Astrocyte (in vitro differentiated cells and primary cell): ENCODE measurements at regions not wholly inside any gene's neighbourhood (a gene's known extent, or its start where the extent isn't known, plus 50 kb on each side); places are given as distances from the start of the nearest gene placed in this dataset.

Source experiments
- DNase-seq: peaks from one replicate; pipeline ENCODE4 v3.0.0-alpha.2; 2010; ENCODE audit warnings: low read depth
- FAIRE-seq: peaks from 2 replicates; lab custom pipeline; 2011; peaks lifted over from hg19 to GRCh38; lab: Jason Lieb, UNC
- H2AFZ ChIP-seq: 2 replicates; pipeline ENCODE4 v1.6.0; 2012; ENCODE audit warnings: low read depth, low read length, inconsistent platforms
- H3K27ac ChIP-seq: 2 replicates; pipeline ENCODE4 v1.5.1; 2011; ENCODE audit warnings: low read depth, low read length, inconsistent platforms
- H3K27me3 ChIP-seq: 2 replicates; pipeline ENCODE4 v1.6.0; 2011; ENCODE audit warnings: low read length, inconsistent platforms; ENCODE audit not compliant: insufficient read depth
- H3K36me3 ChIP-seq: 2 replicates; pipeline ENCODE4 v1.5.1; 2011; ENCODE audit warnings: low read length, inconsistent platforms; ENCODE audit not compliant: insufficient read depth
- H3K4me1 ChIP-seq: 2 replicates; pipeline ENCODE4 v1.5.1; 2011; ENCODE audit warnings: low read length, inconsistent platforms; ENCODE audit not compliant: insufficient read depth
- H3K4me2 ChIP-seq: 2 replicates; pipeline ENCODE4 v1.6.0; 2012; ENCODE audit warnings: low read length, inconsistent platforms
- H3K4me3 ChIP-seq: 2 replicates; pipeline ENCODE4 v1.5.1; 2011; ENCODE audit warnings: low read depth, mild to moderate bottlenecking, low read length, inconsistent platforms; ENCODE audit not compliant: insufficient read depth
- H3K79me2 ChIP-seq: 2 replicates; pipeline ENCODE4 v1.6.0; 2012; ENCODE audit warnings: mild to moderate bottlenecking, low read length, inconsistent platforms; ENCODE audit not compliant: insufficient read depth
- H3K9ac ChIP-seq: 2 replicates; pipeline ENCODE4 v1.6.0; 2012; ENCODE audit warnings: mild to moderate bottlenecking, low read length, inconsistent platforms
- H3K9me3 ChIP-seq: 2 replicates; pipeline ENCODE4 v1.5.1; 2012; ENCODE audit warnings: low read depth, mild to moderate bottlenecking, low read length, inconsistent platforms; ENCODE audit not compliant: insufficient read depth
- H4K20me1 ChIP-seq: 2 replicates; pipeline ENCODE4 v1.6.0; 2012; ENCODE audit warnings: low read length, inconsistent platforms; ENCODE audit not compliant: insufficient read depth
- H3K27ac Mint-ChIP-seq: one replicate; pipeline ENCODE4 v1.8.0; 2021; ENCODE audit warnings: mild to moderate bottlenecking, mixed read lengths; ENCODE audit not compliant: unreplicated experiment
- H3K27me3 Mint-ChIP-seq: one replicate; pipeline ENCODE4 v1.8.0; 2021; ENCODE audit warnings: low read depth, mixed read lengths; ENCODE audit not compliant: unreplicated experiment
- H3K36me3 Mint-ChIP-seq: one replicate; pipeline ENCODE4 v1.8.0; 2021; ENCODE audit warnings: low read depth, mixed read lengths; ENCODE audit not compliant: unreplicated experiment
- H3K4me1 Mint-ChIP-seq: one replicate; pipeline ENCODE4 v1.8.0; 2021; ENCODE audit warnings: low read depth, mixed read lengths; ENCODE audit not compliant: unreplicated experiment
- H3K4me3 Mint-ChIP-seq: one replicate; pipeline ENCODE4 v1.8.0; 2021; ENCODE audit warnings: mild to moderate bottlenecking, moderate library complexity, mixed read lengths; ENCODE audit not compliant: unreplicated experiment
- H3K9me3 Mint-ChIP-seq: one replicate; pipeline ENCODE4 v1.8.0; 2021; ENCODE audit warnings: mild to moderate bottlenecking, mixed read lengths; ENCODE audit not compliant: unreplicated experiment
- EZH2 ChIP-seq: IDR thresholded peaks from 2 replicates; pipeline ENCODE4 v1.6.1; 2012; ENCODE audit warnings: mild to moderate bottlenecking, low read length, inconsistent platforms; ENCODE audit not compliant: insufficient read depth
- TF ChIP-seq, protein P1 (sequence below): IDR thresholded peaks from 2 replicates; pipeline ENCODE4 v1.5.1; 2011; ENCODE audit warnings: low read depth, mild to moderate bottlenecking, inconsistent platforms, low read length, moderate library complexity; ENCODE audit not compliant: insufficient read depth

DNA sequence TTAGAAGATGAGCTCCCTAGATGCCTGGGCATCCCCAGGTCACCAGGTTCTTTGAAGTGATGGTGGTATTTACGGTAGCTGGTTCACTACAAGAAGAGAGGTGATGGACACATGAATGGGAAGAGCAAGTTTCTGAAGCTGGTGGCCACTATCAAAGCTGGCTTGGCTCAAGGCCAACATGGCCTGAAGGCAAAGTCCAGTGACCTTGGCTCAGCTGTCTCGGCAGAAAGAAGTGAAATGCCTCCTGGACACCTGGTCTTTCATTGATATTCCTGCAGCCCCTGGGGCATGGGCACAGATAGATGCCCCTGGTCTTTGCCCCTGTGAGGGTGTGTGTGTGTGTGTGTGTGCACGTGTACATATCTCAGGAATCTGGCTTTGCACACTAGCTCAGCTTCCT lies 441.8 kb upstream of the TMPO start:
- TF ChIP-seq, protein P1, sequence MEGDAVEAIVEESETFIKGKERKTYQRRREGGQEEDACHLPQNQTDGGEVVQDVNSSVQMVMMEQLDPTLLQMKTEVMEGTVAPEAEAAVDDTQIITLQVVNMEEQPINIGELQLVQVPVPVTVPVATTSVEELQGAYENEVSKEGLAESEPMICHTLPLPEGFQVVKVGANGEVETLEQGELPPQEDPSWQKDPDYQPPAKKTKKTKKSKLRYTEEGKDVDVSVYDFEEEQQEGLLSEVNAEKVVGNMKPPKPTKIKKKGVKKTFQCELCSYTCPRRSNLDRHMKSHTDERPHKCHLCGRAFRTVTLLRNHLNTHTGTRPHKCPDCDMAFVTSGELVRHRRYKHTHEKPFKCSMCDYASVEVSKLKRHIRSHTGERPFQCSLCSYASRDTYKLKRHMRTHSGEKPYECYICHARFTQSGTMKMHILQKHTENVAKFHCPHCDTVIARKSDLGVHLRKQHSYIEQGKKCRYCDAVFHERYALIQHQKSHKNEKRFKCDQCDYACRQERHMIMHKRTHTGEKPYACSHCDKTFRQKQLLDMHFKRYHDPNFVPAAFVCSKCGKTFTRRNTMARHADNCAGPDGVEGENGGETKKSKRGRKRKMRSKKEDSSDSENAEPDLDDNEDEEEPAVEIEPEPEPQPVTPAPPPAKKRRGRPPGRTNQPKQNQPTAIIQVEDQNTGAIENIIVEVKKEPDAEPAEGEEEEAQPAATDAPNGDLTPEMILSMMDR, result no peak
- TF ChIP-seq EZH2, result no peak
- H3K27me3 Mint-ChIP-seq, result no peaks in the 10 kb centered on the region
- H3K4me2 ChIP-seq, result no peak overlapping the region
- no peaks in the 10 kb centered on the region for H3K27me3 ChIP-seq
- DNase-seq (no peak), FAIRE-seq (no peak)
- H4K20me1 ChIP-seq, result no peaks in the 10 kb centered on the region
- H3K4me3 ChIP-seq, result no peak overlapping the region
- H2AFZ ChIP-seq, result no peak overlapping the region
- H3K27ac Mint-ChIP-seq, result no peak overlapping the region
- H3K9me3 Mint-ChIP-seq, result peaks cover 3% of the 10 kb centered on the region
- H3K9ac ChIP-seq, result no peak overlapping the region
- H3K4me1 ChIP-seq, result no peaks in the 10 kb centered on the region
- no peak overlapping the region for H3K4me3 Mint-ChIP-seq
- H3K27ac ChIP-seq, result no peak overlapping the region
- no peaks in the 10 kb centered on the region for H3K79me2 ChIP-seq
- no peaks in the 10 kb centered on the region for H3K9me3 ChIP-seq
- no peaks in the 10 kb centered on the region for H3K36me3 Mint-ChIP-seq
- no peaks in the 10 kb centered on the region for H3K36me3 ChIP-seq
- no peaks in the 10 kb centered on the region for H3K4me1 Mint-ChIP-seq

DNA sequence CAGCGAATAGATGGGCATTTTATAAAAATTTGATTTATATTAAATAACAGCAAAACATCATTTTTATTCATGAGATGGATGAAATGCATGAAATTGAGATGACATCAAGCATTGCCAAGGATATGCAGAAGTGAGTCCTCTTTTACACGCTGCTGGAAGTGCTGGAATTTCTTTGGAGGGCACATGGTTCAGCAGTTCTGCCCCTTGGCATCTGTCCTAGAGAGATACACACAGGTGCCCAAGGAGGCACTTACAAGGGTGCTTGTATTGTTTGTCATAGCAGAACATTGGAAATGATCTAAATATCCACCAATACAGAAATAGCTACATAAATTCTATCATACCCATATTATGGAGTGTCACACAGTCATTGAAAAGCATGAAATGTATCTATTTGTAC lies 441.1 kb upstream of the TMPO start:
- no peak overlapping the region for H3K4me3 Mint-ChIP-seq

GRCh38 chr12:98084391-98084790 lies 431.0 kb upstream of the TMPO start:
- Histone ChIP-seq H3K4me1 (no peaks in the 10 kb centered on the region), H3K27ac (no peak overlapping the region), H3K36me3 (no peaks in the 10 kb centered on the region), H3K27me3 (no peaks in the 10 kb centered on the region), H2AFZ (no peak overlapping the region), H3K9me3 (no peaks in the 10 kb centered on the region), H3K4me3 (no peak overlapping the region), H3K4me2 (no peak overlapping the region), H3K9ac (no peak overlapping the region), H4K20me1 (no peaks in the 10 kb centered on the region), H3K79me2 (no peaks in the 10 kb centered on the region)
- TF ChIP-seq, protein P1, result no peak
- no peak for TF ChIP-seq EZH2
- no peak for FAIRE-seq
- Mint-ChIP-seq H3K4me3 (no peak overlapping the region), H3K9me3 (no peaks in the 10 kb centered on the region), H3K27ac (no peak overlapping the region), H3K27me3 (no peaks in the 10 kb centered on the region), H3K4me1 (peaks cover 13% of the 10 kb centered on the region), H3K36me3 (no peaks in the 10 kb centered on the region)
- no peak for DNase-seq

More for the DNA sequence above, 441.1 kb upstream of the TMPO start:
- H3K27me3 Mint-ChIP-seq, result no peaks in the 10 kb centered on the region
- H3K4me1 Mint-ChIP-seq, result no peaks in the 10 kb centered on the region
- Histone ChIP-seq H4K20me1 (no peaks in the 10 kb centered on the region), H3K36me3 (no peaks in the 10 kb centered on the region), H3K9me3 (no peaks in the 10 kb centered on the region), H3K27ac (no peak overlapping the region), H3K4me1 (no peaks in the 10 kb centered on the region), H3K79me2 (no peaks in the 10 kb centered on the region), H3K27me3 (no peaks in the 10 kb centered on the region), H3K4me3 (no peak overlapping the region), H2AFZ (no peak overlapping the region), H3K4me2 (no peak overlapping the region), H3K9ac (no peak overlapping the region)
- no peaks in the 10 kb centered on the region for H3K36me3 Mint-ChIP-seq
- peaks cover 3% of the 10 kb centered on the region for H3K9me3 Mint-ChIP-seq
- H3K27ac Mint-ChIP-seq, result no peak overlapping the region
- DNase-seq (no peak), FAIRE-seq (no peak)
- no peak for TF ChIP-seq EZH2
- TF ChIP-seq, protein P1, result no peak
